22Rv1 (cell line): ENCODE measurements at regions not wholly inside any gene's neighbourhood (a gene's known extent, or its start where the extent isn't known, plus 50 kb on each side); places are given as distances from the start of the nearest gene placed in this dataset.
"Not testable (repeated sequence)": the region's sequence is repeated elsewhere in the genome, so short reads cannot be mapped to it uniquely, and the experiment has no call there.

Source experiments
- H3K27ac ChIP-seq: fragments of 450-650 bp; 2 replicates; pipeline ENCODE4 v1.5.1; 2017
- ZFX ChIP-seq: fragments of 450-650 bp; IDR thresholded peaks from 2 replicates; pipeline ENCODE4 v1.6.1; 2017; ENCODE audit warnings: antibody characterized with exemption, borderline replicate concordance
- TF ChIP-seq, protein P1 (sequence below): fragments of 450-650 bp; IDR thresholded peaks from 2 replicates; pipeline ENCODE4 v1.5.1; 2017; ENCODE audit warnings: mild to moderate bottlenecking

DNA sequence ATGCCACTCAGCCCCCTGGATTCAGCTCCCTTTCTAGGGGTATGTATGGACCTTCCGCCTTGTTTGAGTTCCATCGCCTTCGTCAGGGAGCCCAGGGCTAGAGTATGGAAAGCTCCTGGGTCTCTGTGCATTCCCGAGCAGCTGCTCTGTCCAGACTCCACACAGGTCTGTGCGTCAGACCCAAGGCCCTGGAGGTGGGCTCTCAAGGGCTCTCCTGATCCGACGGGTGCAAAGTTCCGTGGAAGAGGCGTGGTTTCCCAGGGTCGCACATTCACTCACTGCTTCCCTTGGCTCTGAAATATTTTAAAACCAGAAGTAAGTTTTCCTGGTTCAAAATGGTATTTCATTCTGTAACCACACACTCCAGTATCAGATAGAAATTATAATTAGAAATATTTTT, 863.2 kb downstream of the TRIML1 start:
- no peak for TF ChIP-seq ZFX
- TF ChIP-seq, protein P1, sequence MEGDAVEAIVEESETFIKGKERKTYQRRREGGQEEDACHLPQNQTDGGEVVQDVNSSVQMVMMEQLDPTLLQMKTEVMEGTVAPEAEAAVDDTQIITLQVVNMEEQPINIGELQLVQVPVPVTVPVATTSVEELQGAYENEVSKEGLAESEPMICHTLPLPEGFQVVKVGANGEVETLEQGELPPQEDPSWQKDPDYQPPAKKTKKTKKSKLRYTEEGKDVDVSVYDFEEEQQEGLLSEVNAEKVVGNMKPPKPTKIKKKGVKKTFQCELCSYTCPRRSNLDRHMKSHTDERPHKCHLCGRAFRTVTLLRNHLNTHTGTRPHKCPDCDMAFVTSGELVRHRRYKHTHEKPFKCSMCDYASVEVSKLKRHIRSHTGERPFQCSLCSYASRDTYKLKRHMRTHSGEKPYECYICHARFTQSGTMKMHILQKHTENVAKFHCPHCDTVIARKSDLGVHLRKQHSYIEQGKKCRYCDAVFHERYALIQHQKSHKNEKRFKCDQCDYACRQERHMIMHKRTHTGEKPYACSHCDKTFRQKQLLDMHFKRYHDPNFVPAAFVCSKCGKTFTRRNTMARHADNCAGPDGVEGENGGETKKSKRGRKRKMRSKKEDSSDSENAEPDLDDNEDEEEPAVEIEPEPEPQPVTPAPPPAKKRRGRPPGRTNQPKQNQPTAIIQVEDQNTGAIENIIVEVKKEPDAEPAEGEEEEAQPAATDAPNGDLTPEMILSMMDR = no peak

DNA sequence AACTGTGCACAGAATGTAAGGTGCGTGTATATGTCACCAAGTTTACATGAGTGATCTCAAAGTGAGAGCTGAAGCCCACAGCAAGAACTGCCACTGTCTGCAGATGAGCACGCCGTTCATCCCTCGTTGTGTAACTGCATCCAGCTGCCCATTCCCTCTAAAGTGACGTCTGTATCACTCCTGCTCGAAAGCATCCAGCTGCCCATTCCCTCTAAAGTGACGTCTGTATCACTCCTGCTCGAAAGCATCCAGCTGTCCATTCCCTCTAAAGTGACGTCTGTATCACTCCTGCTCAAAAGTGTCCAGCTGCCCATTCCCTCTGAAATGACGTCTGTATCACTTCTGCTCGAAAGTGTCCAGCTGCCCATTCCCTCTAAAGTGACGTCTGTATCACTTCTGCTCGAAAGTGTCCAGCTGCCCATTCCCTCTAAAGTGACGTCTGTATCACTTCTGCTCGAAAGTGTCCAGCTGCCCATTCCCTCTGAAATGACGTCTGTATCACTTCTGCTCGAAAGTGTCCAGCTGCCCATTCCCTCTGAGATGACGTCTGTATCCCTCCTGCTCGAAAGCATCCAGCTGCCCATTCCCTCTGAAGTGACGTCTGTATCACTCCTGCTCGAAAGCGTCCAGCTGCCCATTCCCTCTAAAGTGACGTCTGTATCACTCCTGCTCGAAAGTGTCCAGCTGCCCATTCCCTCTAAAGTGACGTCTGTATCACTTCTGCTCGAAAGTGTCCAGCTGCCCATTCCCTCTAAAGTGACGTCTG, 871.4 kb downstream of the TRIML1 start:
- not testable (repeated sequence) for H3K27ac ChIP-seq

More for the DNA sequence above, 863.2 kb downstream of the TRIML1 start:
- no peak overlapping the region for H3K27ac ChIP-seq

DNA sequence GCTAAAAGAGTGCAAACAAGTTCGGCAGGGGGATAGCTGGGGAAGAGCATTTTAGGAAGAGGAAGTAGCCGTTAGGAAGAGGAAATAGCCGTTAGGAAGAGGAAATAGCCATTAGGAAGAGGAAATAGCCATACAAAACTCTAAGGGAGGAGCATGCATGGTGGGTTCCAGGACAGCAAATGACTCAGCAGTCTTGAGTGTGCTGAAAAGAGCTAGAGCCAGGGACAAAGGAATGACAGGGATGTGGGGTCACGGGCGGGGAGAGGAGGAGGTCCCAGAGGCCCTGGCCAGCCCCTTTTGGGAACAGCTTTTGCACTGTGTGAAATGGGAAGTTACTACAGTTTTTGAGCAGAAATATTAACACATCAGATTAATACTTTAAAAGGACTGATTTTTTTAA, 882.6 kb downstream of the TRIML1 start:
- TF ChIP-seq ZFX = no peak
- TF ChIP-seq, protein P1 = no peak
- no peak overlapping the region for H3K27ac ChIP-seq

DNA sequence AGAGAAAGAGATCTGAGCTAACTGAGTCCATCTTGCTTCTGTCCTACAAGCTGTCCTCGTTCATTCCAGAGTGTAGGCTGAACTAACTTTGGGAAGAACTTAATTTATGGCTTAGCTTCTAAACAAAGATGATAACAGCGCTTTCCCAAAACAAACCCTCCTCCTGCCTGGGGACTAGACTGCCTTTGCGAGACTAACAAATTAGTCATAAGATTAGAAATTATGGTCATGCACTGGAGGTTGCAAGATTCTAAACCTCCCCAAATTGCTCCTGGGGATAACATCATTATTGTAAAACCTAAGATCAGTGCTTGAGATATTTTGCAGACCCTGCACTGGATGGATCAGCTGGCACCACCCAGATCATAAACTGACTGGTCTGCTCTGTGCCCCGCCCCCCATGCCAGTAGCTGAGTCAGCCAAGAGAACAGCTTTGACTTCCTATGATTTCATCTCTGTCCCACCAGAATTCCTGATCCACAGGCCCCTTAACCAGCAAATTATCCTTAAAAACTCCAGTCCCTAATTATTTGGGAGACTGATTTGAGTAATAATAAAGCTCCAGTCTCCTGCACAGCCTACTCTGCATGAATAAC, 883.3 kb downstream of the TRIML1 start:
- no peak overlapping the region for H3K27ac ChIP-seq
- no peak for TF ChIP-seq ZFX
- TF ChIP-seq, protein P1 = no peak

DNA sequence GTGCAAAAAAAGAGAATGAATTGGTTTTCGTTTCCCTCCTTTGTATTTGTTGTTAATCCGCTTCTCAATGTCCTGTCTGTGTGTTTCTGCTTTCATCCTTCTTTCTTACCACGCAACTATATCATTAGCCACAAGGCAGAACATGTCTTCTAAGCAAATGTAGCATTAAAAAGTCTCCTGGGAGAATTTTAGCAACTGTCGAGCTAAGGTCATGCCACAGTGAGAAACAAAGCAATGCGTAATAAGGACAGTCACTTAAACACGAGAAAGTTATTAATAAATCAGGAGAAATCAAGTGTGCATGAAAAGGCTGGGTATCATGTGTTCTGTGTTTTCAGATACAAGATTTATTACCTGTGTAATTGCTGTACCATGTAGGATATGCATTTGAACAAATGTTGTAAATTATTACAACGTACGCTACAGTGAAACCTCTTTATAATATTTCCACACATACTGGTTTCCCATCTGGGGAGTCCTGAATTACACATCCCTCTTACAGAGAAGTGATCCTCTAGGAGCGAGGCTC, 890.8 kb downstream of the TRIML1 start:
- no peak overlapping the region for H3K27ac ChIP-seq

DNA sequence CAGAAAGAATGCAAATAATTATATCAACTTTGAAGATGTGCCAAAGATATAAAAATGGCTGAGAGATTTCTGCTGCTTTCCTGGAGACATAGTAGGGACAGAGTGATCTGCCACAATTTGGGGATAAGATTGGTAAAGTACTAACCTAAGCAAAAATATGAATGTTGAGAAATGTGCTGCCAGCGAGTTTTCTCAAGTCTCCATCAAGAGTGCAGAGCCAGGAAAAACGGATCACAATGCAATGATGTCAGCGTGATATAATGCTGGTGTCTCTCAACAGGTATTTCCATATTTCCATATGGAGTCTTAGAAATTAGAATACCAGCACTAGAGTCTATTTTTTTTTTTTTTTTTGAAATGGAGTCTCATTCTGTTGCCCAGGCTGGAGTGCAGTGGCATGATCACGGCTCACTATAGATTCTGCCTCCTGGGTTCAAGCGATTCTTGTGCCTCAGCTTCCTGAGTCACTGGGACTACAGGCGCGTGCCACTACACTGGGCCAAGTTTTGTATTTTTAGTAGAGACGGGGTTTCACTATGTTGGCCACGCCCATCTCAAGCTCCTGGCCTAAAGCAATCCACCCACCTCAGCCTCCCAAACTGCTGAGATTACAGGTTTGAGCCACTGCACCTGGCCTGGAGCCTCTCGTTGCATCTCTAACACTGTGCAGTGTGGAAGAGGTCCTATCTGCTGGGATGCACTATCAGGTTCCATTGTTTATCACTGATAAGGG, 893.5 kb downstream of the TRIML1 start:
- TF ChIP-seq, protein P1 = no peak
- TF ChIP-seq ZFX = no peak
- no peak overlapping the region for H3K27ac ChIP-seq

More for the DNA sequence above, 890.8 kb downstream of the TRIML1 start:
- TF ChIP-seq ZFX = no peak
- TF ChIP-seq, protein P1 = no peak

DNA sequence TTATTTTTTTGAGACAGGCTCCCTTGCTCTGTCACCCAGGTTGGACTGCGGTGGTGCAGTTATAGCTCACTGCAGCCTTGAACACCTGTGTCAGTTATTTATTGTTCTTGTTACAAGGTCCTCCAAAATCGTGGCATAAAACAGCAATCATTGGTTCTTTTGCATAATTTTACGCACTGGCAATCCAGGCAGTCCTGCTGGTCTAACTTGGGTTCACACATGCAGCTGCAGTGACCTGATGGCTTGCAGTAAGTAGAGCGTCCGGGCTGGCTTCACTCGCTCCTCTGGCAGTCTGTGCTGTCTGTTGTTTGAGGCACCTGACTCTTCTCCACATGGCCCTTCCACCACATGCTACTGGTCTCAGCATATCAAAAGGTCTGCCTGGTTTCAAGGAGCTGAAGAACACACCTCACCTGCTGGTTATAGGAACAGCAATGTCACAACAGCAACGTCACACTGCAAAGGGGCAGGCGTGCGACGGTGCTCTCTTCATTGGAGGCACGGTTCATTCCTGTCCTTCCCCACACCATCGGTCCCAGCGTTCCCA, 894.6 kb downstream of the TRIML1 start:
- no peak for TF ChIP-seq ZFX
- TF ChIP-seq, protein P1 = no peak
- no peak overlapping the region for H3K27ac ChIP-seq
